ENCODE measurements at regions not wholly inside any gene's neighbourhood (a gene's known extent, or its start where the extent isn't known, plus 50 kb on each side); places are given as distances from the start of the nearest gene placed in this dataset.

GRCh38 chr12:46963977-46964971 is 115.1 kb upstream of the PCED1B start:
- TF ChIP-seq POLR2A (IDR thresholded peaks at IDR 0.05) (no peak), CTCF (IDR thresholded peaks at IDR 0.05) (no peak)
